GM12878 (cell line): ENCODE measurements at regions not wholly inside any gene's neighbourhood (a gene's known extent, or its start where the extent isn't known, plus 50 kb on each side); places are given as distances from the start of the nearest gene placed in this dataset.

Source experiments
- ATF3 ChIP-seq: IDR thresholded peaks from 2 replicates; pipeline ENCODE4 v1.6.1; 2011; ENCODE audit warnings: low read depth, mild to moderate bottlenecking, low read length, moderate library complexity, borderline replicate concordance; ENCODE audit errors: extremely low read depth
- ATF7 ChIP-seq: fragments of 450-650 bp; IDR thresholded peaks from 2 replicates; pipeline ENCODE4 v1.6.1; 2016; ENCODE audit warnings: low read depth, mild to moderate bottlenecking
- BACH1 ChIP-seq: fragments of 450-650 bp; IDR thresholded peaks from 2 replicates; pipeline ENCODE4 v1.6.1; 2017; ENCODE audit warnings: mild to moderate bottlenecking, borderline replicate concordance
- CHD1 ChIP-seq: IDR thresholded peaks from 2 replicates; pipeline ENCODE4 v1.6.1; 2012; ENCODE audit warnings: low read depth, low read length, improper control_type of control experiment
- DPF2 ChIP-seq: fragments of 450-650 bp; IDR thresholded peaks from 2 replicates; pipeline ENCODE4 v1.6.1; 2017; ENCODE audit warnings: mild to moderate bottlenecking
- ELK1 ChIP-seq: IDR thresholded peaks from 2 replicates; pipeline ENCODE4 v1.6.1; 2012; ENCODE audit warnings: low read depth, low read length, improper control_type of control experiment
- ETV6 ChIP-seq, 2 experiments: fragments of 450-650 bp in 1 of 2; IDR thresholded peaks in 1 of 2; conservative IDR thresholded peaks in 1 of 2; 2 replicates each; pipeline ENCODE4 v1.6.1; 2014; ENCODE audit warnings: antibody characterized with exemption in 1 of 2, borderline replicate concordance in 1 of 2, low read depth in 1 of 2, mild to moderate bottlenecking in 1 of 2, moderate library complexity in 1 of 2
- HCFC1 ChIP-seq: fragments of 150-350 bp; IDR thresholded peaks from 2 replicates; pipeline ENCODE4 v1.6.1; 2014; ENCODE audit warnings: low read length
- HDAC2 ChIP-seq: fragments of 200-600 bp; sonication (generic); IDR thresholded peaks from 2 replicates; pipeline ENCODE4 v1.6.1; 2017
- IRF3 ChIP-seq: fragments of 450-650 bp; IDR thresholded peaks from 2 replicates; pipeline ENCODE4 v1.6.1; 2014; ENCODE audit warnings: mild to moderate bottlenecking
- MEF2A ChIP-seq: IDR thresholded peaks from 2 replicates; pipeline ENCODE4 v1.6.1; 2011; ENCODE audit warnings: low read depth, mild to moderate bottlenecking, low read length, moderate library complexity; ENCODE audit not compliant: insufficient read depth
- MEF2B ChIP-seq: fragments of 450-650 bp; IDR thresholded peaks from 2 replicates; pipeline ENCODE4 v1.6.1; 2018; ENCODE audit warnings: mild to moderate bottlenecking, moderate library complexity; ENCODE audit not compliant: partially characterized antibody, poor library complexity, severe bottlenecking
- NFIC ChIP-seq: IDR thresholded peaks from 2 replicates; pipeline ENCODE4 v1.6.1; 2012; ENCODE audit warnings: low read depth, mild to moderate bottlenecking, inconsistent platforms, low read length, moderate library complexity
- PAX8 ChIP-seq: fragments of 450-650 bp; IDR thresholded peaks from 2 replicates; pipeline ENCODE4 v1.6.1; 2017; ENCODE audit warnings: mild to moderate bottlenecking, moderate library complexity
- RB1 ChIP-seq: fragments of 450-650 bp; formaldehyde crosslinking; IDR thresholded peaks from 2 replicates; pipeline ENCODE4 v1.6.1; 2017; ENCODE audit warnings: mild to moderate bottlenecking, borderline replicate concordance
- SIX5 ChIP-seq: IDR thresholded peaks from 2 replicates; pipeline ENCODE4 v1.6.1; 2011; ENCODE audit warnings: mild to moderate bottlenecking, low read depth, low read length, moderate library complexity; ENCODE audit not compliant: severe bottlenecking
- SMAD1 ChIP-seq: fragments of 450-650 bp; IDR thresholded peaks from 2 replicates; pipeline ENCODE4 v1.6.1; 2018; ENCODE audit warnings: mild to moderate bottlenecking, low read depth; ENCODE audit not compliant: partially characterized antibody
- TAF1 ChIP-seq: IDR thresholded peaks from 2 replicates; pipeline ENCODE4 v1.6.1; 2011; ENCODE audit warnings: mild to moderate bottlenecking, low read depth, low read length, borderline replicate concordance
- TARDBP ChIP-seq: IDR thresholded peaks from 2 replicates; pipeline ENCODE4 v1.6.1; 2016; ENCODE audit warnings: borderline replicate concordance
- TBL1XR1 ChIP-seq: IDR thresholded peaks from 2 replicates; pipeline ENCODE4 v1.6.1; 2012; ENCODE audit warnings: low read depth, low read length, improper control_type of control experiment
- TCF7 ChIP-seq: IDR thresholded peaks from 2 replicates; pipeline ENCODE4 v1.6.1; 2014; ENCODE audit warnings: antibody characterized with exemption, borderline replicate concordance
- YY1 ChIP-seq: IDR thresholded peaks from 2 replicates; pipeline ENCODE4 v1.6.1; 2011; ENCODE audit warnings: low read depth, mild to moderate bottlenecking, low read length
- ZNF24 ChIP-seq: fragments of 450-650 bp; IDR thresholded peaks from 2 replicates; pipeline ENCODE4 v1.6.1; 2017; ENCODE audit warnings: antibody characterized with exemption, mild to moderate bottlenecking
- TF ChIP-seq, protein P1 (sequence below): fragments of 450-650 bp; formaldehyde crosslinking; IDR thresholded peaks from 2 replicates; pipeline ENCODE4 v1.4.0; 2022; ENCODE audit warnings: mild to moderate bottlenecking, moderate library complexity
- TF ChIP-seq, protein P2 (sequence below): IDR thresholded peaks from 2 replicates; pipeline ENCODE4 v1.6.1; 2011; ENCODE audit warnings: borderline replicate concordance, low read depth, mild to moderate bottlenecking, moderate library complexity, mixed read lengths, low read length; ENCODE audit not compliant: insufficient read depth; ENCODE audit errors: extremely low read length

GRCh38 chr15:89399238-89400115 is 64.9 kb upstream of the POLG start (continued):
- TF ChIP-seq ELK1 = no peak
- no peak for TF ChIP-seq PAX8
- TF ChIP-seq ATF3 = no peak
- no peak for TF ChIP-seq SIX5
- TF ChIP-seq YY1 = peak; percentile 62; the same call in 1 of the 2 replicates
- TF ChIP-seq ATF7 = peak; percentile 58
- TF ChIP-seq HCFC1 = no peak
- no peak for TF ChIP-seq MEF2A
- TF ChIP-seq TARDBP = no peak
- TF ChIP-seq TBL1XR1 = no peak
- TF ChIP-seq RB1 = no peak
- TF ChIP-seq, protein P1, sequence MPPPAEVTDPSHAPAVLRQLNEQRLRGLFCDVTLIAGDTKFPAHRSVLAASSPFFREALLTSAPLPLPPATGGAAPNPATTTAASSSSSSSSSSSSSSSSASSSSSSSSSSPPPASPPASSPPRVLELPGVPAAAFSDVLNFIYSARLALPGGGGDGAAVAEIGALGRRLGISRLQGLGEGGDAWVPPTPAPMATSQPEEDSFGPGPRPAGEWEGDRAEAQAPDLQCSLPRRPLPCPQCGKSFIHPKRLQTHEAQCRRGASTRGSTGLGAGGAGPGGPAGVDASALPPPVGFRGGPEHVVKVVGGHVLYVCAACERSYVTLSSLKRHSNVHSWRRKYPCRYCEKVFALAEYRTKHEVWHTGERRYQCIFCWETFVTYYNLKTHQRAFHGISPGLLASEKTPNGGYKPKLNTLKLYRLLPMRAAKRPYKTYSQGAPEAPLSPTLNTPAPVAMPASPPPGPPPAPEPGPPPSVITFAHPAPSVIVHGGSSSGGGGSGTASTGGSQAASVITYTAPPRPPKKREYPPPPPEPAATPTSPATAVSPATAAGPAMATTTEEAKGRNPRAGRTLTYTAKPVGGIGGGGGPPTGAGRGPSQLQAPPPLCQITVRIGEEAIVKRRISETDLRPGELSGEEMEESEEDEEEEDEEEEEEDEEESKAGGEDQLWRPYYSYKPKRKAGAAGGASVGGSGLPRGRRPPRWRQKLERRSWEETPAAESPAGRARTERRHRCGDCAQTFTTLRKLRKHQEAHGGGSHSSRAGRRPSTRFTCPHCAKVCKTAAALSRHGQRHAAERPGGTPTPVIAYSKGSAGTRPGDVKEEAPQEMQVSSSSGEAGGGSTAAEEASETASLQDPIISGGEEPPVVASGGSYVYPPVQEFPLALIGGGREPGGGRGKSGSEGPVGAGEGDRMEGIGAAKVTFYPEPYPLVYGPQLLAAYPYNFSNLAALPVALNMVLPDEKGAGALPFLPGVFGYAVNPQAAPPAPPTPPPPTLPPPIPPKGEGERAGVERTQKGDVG (CRISPR knock-in tag) = no peak
- 0 out of 2 replicates have a peak, but pooled peaks have one; percentile 21 for TF ChIP-seq TAF1
- TF ChIP-seq MEF2B = no peak
- TF ChIP-seq DPF2 = no peak
- no peak for TF ChIP-seq TCF7
- no peak for TF ChIP-seq CHD1
- TF ChIP-seq, protein P2, sequence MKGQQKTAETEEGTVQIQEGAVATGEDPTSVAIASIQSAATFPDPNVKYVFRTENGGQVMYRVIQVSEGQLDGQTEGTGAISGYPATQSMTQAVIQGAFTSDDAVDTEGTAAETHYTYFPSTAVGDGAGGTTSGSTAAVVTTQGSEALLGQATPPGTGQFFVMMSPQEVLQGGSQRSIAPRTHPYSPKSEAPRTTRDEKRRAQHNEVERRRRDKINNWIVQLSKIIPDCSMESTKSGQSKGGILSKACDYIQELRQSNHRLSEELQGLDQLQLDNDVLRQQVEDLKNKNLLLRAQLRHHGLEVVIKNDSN = no peak
- TF ChIP-seq ETV6 (conservative IDR thresholded peaks at IDR 0.05 in 1 of 2, IDR thresholded peaks at IDR 0.05 in 1 of 2; ENCODE audit: borderline replicate concordance in 1 of 2, low read depth in 1 of 2) = no peak
- TF ChIP-seq SMAD1 = no peak
- TF ChIP-seq BACH1 = no peak
- TF ChIP-seq NFIC = no peak
- no peak for TF ChIP-seq ZNF24
- TF ChIP-seq HDAC2 = no peak
- TF ChIP-seq IRF3 = no peak
